B cell (primary cell): ENCODE measurements at regions not wholly inside any gene's neighbourhood (a gene's known extent, or its start where the extent isn't known, plus 50 kb on each side); places are given as distances from the start of the nearest gene placed in this dataset.

ENCODE experiments used
- ATAC-seq: fragments of 200-7000 bp; cut with Tn5 transposase; one replicate; pipeline ENCODE4 v1.10.0; 2021; ENCODE audit warnings: low read depth, mild to moderate bottlenecking, moderate number of reproducible peaks, moderate library complexity
- CTCF ChIA-PET: fragments of 350-600 bp; sonication (Branson Sonifier 250); formaldehyde crosslinking; loops from one replicate; lab custom pipeline; 2021; ENCODE audit warnings: antibody characterized with exemption, inconsistent platforms; lab: Charles Lee
- POLR2A ChIA-PET: fragments of 350-600 bp; sonication (Branson Sonifier 250); formaldehyde crosslinking; loops from one replicate; lab custom pipeline; 2021; ENCODE audit warnings: antibody characterized with exemption; lab: Charles Lee
- DNase-seq: peaks from one replicate; pipeline ENCODE4 v3.0.0; 2013
- H2AFZ ChIP-seq: 2 replicates; pipeline ENCODE4 v1.6.1; 2012; ENCODE audit warnings: mild to moderate bottlenecking, low read depth, low read length; ENCODE audit not compliant: insufficient read depth, poor library complexity, severe bottlenecking
- H3K27ac ChIP-seq, 2 donors: 1 replicate in 1 of 2; 2 replicates in 1 of 2; pipeline ENCODE4 v1.5.1; 2012 to 2013; ENCODE audit warnings: low read length in 2 of 2, mild to moderate bottlenecking in 2 of 2, moderate library complexity in 1 of 2
- H3K27me3 ChIP-seq, 4 experiments: fragments of 200-600 bp in 1 of 4; sonication (generic) in 1 of 4; replicated peaks in 1 of 4; 1 replicate in 2 of 4; 2 replicates in 2 of 4; pipeline versions ENCODE4 v1.6.1 to v1.7.0; 2013 to 2016; ENCODE audit warnings: low read length in 3 of 4, mild to moderate bottlenecking in 2 of 4, mixed read lengths in 1 of 4, moderate library complexity in 1 of 4; ENCODE audit not compliant: insufficient read depth in 4 of 4, control insufficient read depth in 3 of 4; ENCODE audit errors: control extremely low read depth in 1 of 4
- H3K36me3 ChIP-seq, 2 experiments: replicated peaks in 1 of 2; 1 replicate in 1 of 2; 2 replicates in 1 of 2; pipeline versions ENCODE4 v1.6.1 to v1.7.1; 2013; ENCODE audit warnings: low read length in 1 of 2; ENCODE audit not compliant: insufficient read depth in 2 of 2, control insufficient read depth in 1 of 2; ENCODE audit errors: control extremely low read depth in 1 of 2, extremely low read depth in 1 of 2
- H3K4me1 ChIP-seq, 2 donors: fragments of 200-600 bp in 1 of 2; sonication (generic) in 1 of 2; 1 replicate in 1 of 2; 2 replicates in 1 of 2; pipeline versions ENCODE4 v1.5.1 to v1.6.1; 2013 to 2017; ENCODE audit warnings: low read length in 2 of 2; ENCODE audit not compliant: control insufficient read depth in 2 of 2, insufficient read depth in 2 of 2
- H3K4me2 ChIP-seq: replicated peaks from 2 replicates; pipeline ENCODE3; 2012; ENCODE audit warnings: mild to moderate bottlenecking, low read depth, low read length; ENCODE audit not compliant: poor library complexity, severe bottlenecking
- H3K4me3 ChIP-seq, 5 experiments: fragments of 200-600 bp in 1 of 5; sonication (generic) in 1 of 5; 1 replicate in 3 of 5; 2 replicates in 2 of 5; pipeline versions ENCODE4 v1.5.1 to v1.7.0; 2011 to 2016; ENCODE audit warnings: low read length in 4 of 5, mild to moderate bottlenecking in 4 of 5, low read depth in 2 of 5, control low read depth in 1 of 5, moderate library complexity in 1 of 5; ENCODE audit not compliant: insufficient read depth in 1 of 5; ENCODE audit errors: control extremely low read depth in 1 of 5, extremely low read depth in 1 of 5
- H3K79me2 ChIP-seq: fragments of 200-600 bp; sonication (generic); one replicate; pipeline ENCODE4 v1.6.0; 2016; ENCODE audit warnings: low read length; ENCODE audit not compliant: control insufficient read depth, insufficient read depth
- H3K9ac ChIP-seq: fragments of 200-600 bp; sonication (generic); 2 replicates; pipeline ENCODE4 v1.6.1; 2017; ENCODE audit warnings: mild to moderate bottlenecking, low read length, moderate library complexity
- H3K9me3 ChIP-seq, 3 donors: one replicate each; pipeline versions ENCODE4 v1.6.1 to v1.7.1; 2013; ENCODE audit warnings: low read length in 2 of 3; ENCODE audit not compliant: control insufficient read depth in 2 of 3, insufficient read depth in 1 of 3; ENCODE audit errors: control extremely low read depth in 1 of 3
- H4K20me1 ChIP-seq: 2 replicates; pipeline ENCODE4 v1.6.0; 2012; ENCODE audit warnings: mild to moderate bottlenecking, low read length; ENCODE audit not compliant: insufficient read depth, control insufficient read depth, poor library complexity, severe bottlenecking
- H3K27ac Mint-ChIP-seq: one replicate; pipeline ENCODE4 v1.8.0; 2021; ENCODE audit warnings: mixed read lengths
- H3K27me3 Mint-ChIP-seq: one replicate; pipeline ENCODE4 v1.8.0; 2021; ENCODE audit warnings: mixed read lengths
- H3K4me1 Mint-ChIP-seq: one replicate; pipeline ENCODE4 v1.8.0; 2021; ENCODE audit warnings: mixed read lengths
- H3K4me3 Mint-ChIP-seq: one replicate; pipeline ENCODE4 v1.8.0; 2021; ENCODE audit warnings: mixed read lengths
- H3K9me3 Mint-ChIP-seq: one replicate; pipeline ENCODE4 v1.8.0; 2022; ENCODE audit warnings: mixed read lengths; ENCODE audit not compliant: insufficient read depth
- EZH2 ChIP-seq: IDR thresholded peaks from 2 replicates; pipeline ENCODE4 v1.6.1; 2012; ENCODE audit warnings: borderline replicate concordance, low read depth, mild to moderate bottlenecking, moderate library complexity, low read length; ENCODE audit not compliant: insufficient read depth, poor library complexity, severe bottlenecking
- WGBS: methylation state at CpG from one replicate; pipeline ENCODE4 v1.1.5; 2013; ENCODE audit warnings: missing lambda C conversion rate; ENCODE audit not compliant: insufficient coverage; 5-methylcytosine and 5-hydroxymethylcytosine counted together
- intact Hi-C: fragments of 100-400 bp; cut with micrococcal nuclease; formaldehyde crosslinking; loops from one replicate; pipeline ENCODE4 v1.10.0; 2022
- TF ChIP-seq, protein P1 (sequence below): fragments of 200-600 bp; IDR thresholded peaks from one replicate; pipeline ENCODE4 v1.8.0; 2022; ENCODE audit warnings: antibody characterized with exemption, mild to moderate bottlenecking

DNA sequence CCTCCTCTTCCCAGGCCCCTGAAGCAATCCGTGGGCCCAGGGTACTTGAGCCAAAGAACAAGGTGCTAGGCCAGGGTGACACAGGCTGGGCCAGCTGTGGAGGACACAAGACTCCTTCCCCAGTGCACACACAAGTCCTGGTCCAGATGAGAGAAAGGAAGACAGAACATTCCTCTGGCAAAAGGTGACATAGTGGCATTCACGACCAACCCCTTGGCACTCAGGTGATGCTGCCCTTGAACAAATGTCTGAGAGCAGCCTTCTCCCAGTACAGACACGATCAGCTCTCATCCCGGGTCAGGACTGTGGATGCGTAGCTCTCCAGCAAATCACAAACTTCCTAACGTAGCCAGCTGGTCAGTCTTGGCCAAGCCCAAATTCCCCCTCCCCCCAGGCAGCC is 118.5 kb downstream of the OAT start:
- no peak overlapping the region for H3K9ac ChIP-seq
- H3K79me2 ChIP-seq = no peaks in the 10 kb centered on the region
- H3K27ac ChIP-seq = no peak overlapping the region
- ATAC-seq = no peak
- Mint-ChIP-seq H3K4me3 (no peak overlapping the region), H3K27ac (no peak overlapping the region), H3K27me3 (no peaks in the 10 kb centered on the region), H3K4me1 (no peaks in the 10 kb centered on the region), H3K9me3 (peaks cover 7% of the 10 kb centered on the region)
- H3K4me2 ChIP-seq = no peak overlapping the region
- WGBS = 79% methylated on average over 4 of the region's 6 CpGs
- no peak overlapping the region for H2AFZ ChIP-seq
- TF ChIP-seq, protein P1, sequence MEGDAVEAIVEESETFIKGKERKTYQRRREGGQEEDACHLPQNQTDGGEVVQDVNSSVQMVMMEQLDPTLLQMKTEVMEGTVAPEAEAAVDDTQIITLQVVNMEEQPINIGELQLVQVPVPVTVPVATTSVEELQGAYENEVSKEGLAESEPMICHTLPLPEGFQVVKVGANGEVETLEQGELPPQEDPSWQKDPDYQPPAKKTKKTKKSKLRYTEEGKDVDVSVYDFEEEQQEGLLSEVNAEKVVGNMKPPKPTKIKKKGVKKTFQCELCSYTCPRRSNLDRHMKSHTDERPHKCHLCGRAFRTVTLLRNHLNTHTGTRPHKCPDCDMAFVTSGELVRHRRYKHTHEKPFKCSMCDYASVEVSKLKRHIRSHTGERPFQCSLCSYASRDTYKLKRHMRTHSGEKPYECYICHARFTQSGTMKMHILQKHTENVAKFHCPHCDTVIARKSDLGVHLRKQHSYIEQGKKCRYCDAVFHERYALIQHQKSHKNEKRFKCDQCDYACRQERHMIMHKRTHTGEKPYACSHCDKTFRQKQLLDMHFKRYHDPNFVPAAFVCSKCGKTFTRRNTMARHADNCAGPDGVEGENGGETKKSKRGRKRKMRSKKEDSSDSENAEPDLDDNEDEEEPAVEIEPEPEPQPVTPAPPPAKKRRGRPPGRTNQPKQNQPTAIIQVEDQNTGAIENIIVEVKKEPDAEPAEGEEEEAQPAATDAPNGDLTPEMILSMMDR = no peak
- TF ChIP-seq EZH2 = no peak
- ChIA-PET CTCF (no interaction called here), POLR2A (no interaction called here)
- H3K4me1 ChIP-seq = no peaks in the 10 kb centered on the region
- H3K36me3 ChIP-seq = no peaks in the 10 kb centered on the region
- no peak overlapping the region for H3K4me3 ChIP-seq
- H3K9me3 ChIP-seq = peaks cover 0 to 28% (median 9%) of the 10 kb centered on the region in 3 donors
- H4K20me1 ChIP-seq = no peaks in the 10 kb centered on the region
- intact Hi-C loops = no loop called here
- no peak for DNase-seq
- no peaks in the 10 kb centered on the region for H3K27me3 ChIP-seq

- POLR2A ChIA-PET = no interaction called here
- no peaks in the 10 kb centered on the region for H3K79me2 ChIP-seq
- H4K20me1 ChIP-seq = no peaks in the 10 kb centered on the region
- peaks cover 0 to 28% (median 9%) of the 10 kb centered on the region in 3 donors for H3K9me3 ChIP-seq
- no peaks in the 10 kb centered on the region for H3K4me1 Mint-ChIP-seq
- H3K4me3 ChIP-seq = no peak overlapping the region
- H3K27me3 ChIP-seq = no peaks in the 10 kb centered on the region
- H3K27me3 Mint-ChIP-seq = no peaks in the 10 kb centered on the region
- DNase-seq (no peak), ATAC-seq (no peak)
- CTCF ChIA-PET = no interaction called here
- intact Hi-C loops = no loop called here
- no peak overlapping the region for H3K27ac ChIP-seq
- no peaks in the 10 kb centered on the region for H3K4me1 ChIP-seq
- TF ChIP-seq, protein P1 = no peak
- TF ChIP-seq EZH2 = no peak
- no peak overlapping the region for H3K4me3 Mint-ChIP-seq
- no peaks in the 10 kb centered on the region for H3K36me3 ChIP-seq
- H2AFZ ChIP-seq = no peak overlapping the region
- WGBS = no CpG with 5 or more reads among the region's 4 CpGs
- H3K4me2 ChIP-seq = no peak overlapping the region
- H3K27ac Mint-ChIP-seq = no peak overlapping the region
- no peak overlapping the region for H3K9ac ChIP-seq
- H3K9me3 Mint-ChIP-seq = peaks cover 7% of the 10 kb centered on the region
Measured at GRCh38 chr10:124299696-124300095, 119.0 kb downstream of the OAT start.
